HEK293 (cell line): ENCODE measurements at regions not wholly inside any gene's neighbourhood (a gene's known extent, or its start where the extent isn't known, plus 50 kb on each side); places are given as distances from the start of the nearest gene placed in this dataset.

Experiments used
- CTCF ChIA-PET: fragments of 350-600 bp; formaldehyde crosslinking; extraction: SDS; loops from one replicate; lab custom pipeline; 2021; ENCODE audit warnings: antibody characterized with exemption; lab: Yijun Ruan, JAX
- POLR2A ChIA-PET: fragments of 300-600 bp; formaldehyde crosslinking; extraction: SDS; loops from one replicate; lab custom pipeline; 2020; ENCODE audit warnings: antibody characterized with exemption, inconsistent platforms; lab: Yijun Ruan, JAX
- H3K27ac ChIP-seq: fragments of 200-500 bp; sonication (Bioruptor generic); 2 replicates; pipeline ENCODE4 v1.5.1; 2014; ENCODE audit warnings: low read depth, low read length, control low read depth, inconsistent platforms; ENCODE audit errors: extremely low read depth
- H3K36me3 ChIP-seq, 2 experiments: fragments of 200-500 bp in 1 of 2; sonication (Bioruptor generic) in 1 of 2; 1 replicate in 1 of 2; 2 replicates in 1 of 2; pipeline ENCODE4 v1.5.1; 2014 to 2017; ENCODE audit warnings: inconsistent platforms in 2 of 2, low read length in 2 of 2; ENCODE audit not compliant: control insufficient read depth in 2 of 2, insufficient read depth in 1 of 2
- H3K4me1 ChIP-seq: fragments of 200-500 bp; sonication (Bioruptor generic); 2 replicates; pipeline ENCODE4 v1.5.1; 2014; ENCODE audit warnings: mild to moderate bottlenecking, low read length, inconsistent platforms; ENCODE audit not compliant: control insufficient read depth, insufficient read depth
- H3K4me3 ChIP-seq: 2 replicates; pipeline ENCODE4 v1.5.1; 2011; ENCODE audit warnings: low read depth, mild to moderate bottlenecking, control low read depth, low read length, moderate library complexity
- H3K9me3 ChIP-seq: fragments of 200-500 bp; sonication (Bioruptor generic); 2 replicates; pipeline ENCODE4 v1.5.1; 2014; ENCODE audit warnings: low read depth, low read length, inconsistent platforms; ENCODE audit not compliant: control insufficient read depth, insufficient read depth
- BCL11B ChIP-seq: fragments of 450-650 bp; formaldehyde crosslinking; IDR thresholded peaks from 2 replicates; pipeline ENCODE4 v1.5.1; 2016; ENCODE audit warnings: low read depth, missing biosample characterization, missing genetic modification characterization
- GLI4 ChIP-seq: fragments of 450-650 bp; formaldehyde crosslinking; IDR thresholded peaks from 2 replicates; pipeline ENCODE4 v1.5.1; 2016; ENCODE audit warnings: missing biosample characterization, missing genetic modification characterization
- GLIS2 ChIP-seq: fragments of 450-650 bp; formaldehyde crosslinking; IDR thresholded peaks from 2 replicates; pipeline ENCODE4 v1.5.1; 2016; ENCODE audit warnings: missing biosample characterization, missing genetic modification characterization
- MEIS1 ChIP-seq: sonication (generic); formaldehyde crosslinking; IDR thresholded peaks from 2 replicates; pipeline ENCODE4 v1.8.1; 2022; ENCODE audit warnings: missing genetic modification reagents, mild to moderate bottlenecking, borderline replicate concordance
- OVOL3 ChIP-seq: fragments of 450-650 bp; formaldehyde crosslinking; IDR thresholded peaks from 2 replicates; pipeline ENCODE4 v1.5.1; 2016; ENCODE audit warnings: missing biosample characterization, missing genetic modification characterization
- SP2 ChIP-seq: fragments of 450-650 bp; formaldehyde crosslinking; IDR thresholded peaks from 2 replicates; pipeline ENCODE4 v1.5.1; 2016; ENCODE audit warnings: missing biosample characterization, missing genetic modification characterization
- YY1 ChIP-seq: fragments of 450-650 bp; formaldehyde crosslinking; IDR thresholded peaks from 2 replicates; pipeline ENCODE4 v1.5.1; 2018; ENCODE audit warnings: missing biosample characterization, missing genetic modification characterization
- ZBTB7A ChIP-seq: fragments of 450-650 bp; formaldehyde crosslinking; IDR thresholded peaks from 2 replicates; pipeline ENCODE4 v1.5.1; 2016; ENCODE audit warnings: low read depth, missing biosample characterization, missing genetic modification characterization
- ZBTB8A ChIP-seq: fragments of 450-650 bp; formaldehyde crosslinking; IDR thresholded peaks from 2 replicates; pipeline ENCODE4 v1.5.1; 2016; ENCODE audit warnings: missing biosample characterization, missing genetic modification characterization
- ZFP41 ChIP-seq: fragments of 450-650 bp; formaldehyde crosslinking; IDR thresholded peaks from 2 replicates; pipeline ENCODE4 v1.5.1; 2016; ENCODE audit warnings: missing biosample characterization, missing genetic modification characterization, borderline replicate concordance
- ZNF155 ChIP-seq: fragments of 450-650 bp; formaldehyde crosslinking; IDR thresholded peaks from 2 replicates; pipeline ENCODE4 v1.5.1; 2016; ENCODE audit warnings: missing biosample characterization, missing genetic modification characterization
- ZNF157 ChIP-seq: fragments of 450-650 bp; formaldehyde crosslinking; IDR thresholded peaks from 2 replicates; pipeline ENCODE4 v1.5.1; 2016; ENCODE audit warnings: missing biosample characterization, missing genetic modification characterization
- ZNF221 ChIP-seq: fragments of 450-650 bp; formaldehyde crosslinking; IDR thresholded peaks from 2 replicates; pipeline ENCODE4 v1.5.1; 2017; ENCODE audit warnings: missing biosample characterization, missing genetic modification characterization, borderline replicate concordance
- ZNF23 ChIP-seq: fragments of 450-650 bp; formaldehyde crosslinking; IDR thresholded peaks from 2 replicates; pipeline ENCODE4 v1.5.1; 2016; ENCODE audit warnings: missing biosample characterization, missing genetic modification characterization, borderline replicate concordance
- ZNF266 ChIP-seq: fragments of 450-650 bp; formaldehyde crosslinking; IDR thresholded peaks from 2 replicates; pipeline ENCODE4 v1.5.1; 2016; ENCODE audit warnings: missing biosample characterization, missing genetic modification characterization, low read depth
- ZNF311 ChIP-seq: fragments of 450-650 bp; formaldehyde crosslinking; IDR thresholded peaks from 2 replicates; pipeline ENCODE4 v1.5.1; 2017; ENCODE audit warnings: missing biosample characterization, missing genetic modification characterization, borderline replicate concordance
- ZNF324 ChIP-seq: fragments of 450-650 bp; formaldehyde crosslinking; IDR thresholded peaks from 2 replicates; pipeline ENCODE4 v1.5.1; 2016; ENCODE audit warnings: missing biosample characterization, missing genetic modification characterization
- ZNF350 ChIP-seq: fragments of 450-650 bp; formaldehyde crosslinking; IDR thresholded peaks from 2 replicates; pipeline ENCODE4 v1.5.0; 2017; ENCODE audit warnings: missing biosample characterization, mild to moderate bottlenecking, missing genetic modification characterization
- ZNF501 ChIP-seq: fragments of 450-650 bp; formaldehyde crosslinking; IDR thresholded peaks from 2 replicates; pipeline ENCODE4 v1.5.1; 2016; ENCODE audit warnings: missing biosample characterization, missing genetic modification characterization
- ZNF561 ChIP-seq: fragments of 450-650 bp; IDR thresholded peaks from 2 replicates; pipeline ENCODE4 v1.5.1; 2018; ENCODE audit warnings: missing biosample characterization, missing genetic modification characterization, borderline replicate concordance
- ZNF626 ChIP-seq: fragments of 450-650 bp; sonication (Bioruptor Pico); formaldehyde crosslinking; IDR thresholded peaks from 2 replicates; pipeline ENCODE4 v1.5.1; 2018; ENCODE audit warnings: missing biosample characterization, missing genetic modification characterization, inconsistent platforms
- TF ChIP-seq, protein P1 (sequence below): fragments of 450-650 bp; formaldehyde crosslinking; IDR thresholded peaks from 2 replicates; pipeline ENCODE4 v1.5.1; 2017; ENCODE audit warnings: missing biosample characterization, missing genetic modification characterization
- TF ChIP-seq, protein P2 (sequence below): fragments of 450-650 bp; formaldehyde crosslinking; IDR thresholded peaks from 2 replicates; pipeline ENCODE4 v1.5.1; 2016; ENCODE audit warnings: missing biosample characterization, missing genetic modification characterization
- TF ChIP-seq, protein P3 (sequence below): IDR thresholded peaks from 2 replicates; pipeline ENCODE4 v1.6.1; 2011; ENCODE audit warnings: mild to moderate bottlenecking, low read depth, low read length, borderline replicate concordance
- TF ChIP-seq, protein P4 (sequence below): fragments of 450-650 bp; formaldehyde crosslinking; IDR thresholded peaks from 2 replicates; pipeline ENCODE4 v1.5.1; 2016; ENCODE audit warnings: missing biosample characterization, missing genetic modification characterization
- TF ChIP-seq, protein P5 (sequence below): fragments of 450-650 bp; formaldehyde crosslinking; IDR thresholded peaks from 2 replicates; pipeline ENCODE4 v1.5.1; 2016; ENCODE audit warnings: missing biosample characterization, missing genetic modification characterization
- TF ChIP-seq, protein P6 (sequence below): fragments of 450-650 bp; formaldehyde crosslinking; IDR thresholded peaks from 2 replicates; pipeline ENCODE4 v1.5.1; 2016; ENCODE audit warnings: missing biosample characterization, missing genetic modification characterization, borderline replicate concordance

DNA sequence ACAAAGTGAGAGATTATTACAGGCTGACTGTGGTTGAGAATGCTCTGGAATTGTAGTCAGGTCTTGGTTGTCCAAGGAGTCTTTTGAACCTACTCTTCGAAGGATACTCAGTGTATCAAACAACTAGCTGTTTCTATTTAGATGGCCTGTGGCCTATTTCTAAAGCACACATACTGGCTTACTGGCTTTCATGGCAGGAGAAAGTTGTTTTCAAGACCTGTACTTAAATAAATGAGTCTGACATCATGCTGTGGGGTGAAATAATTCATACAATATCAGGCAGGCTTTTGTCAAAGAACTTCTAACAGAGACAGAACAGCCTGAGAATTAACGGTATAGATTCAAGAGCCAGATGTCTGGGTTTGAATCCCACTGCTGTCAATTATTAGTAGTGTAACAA lies 316.7 kb upstream of the SEMA6D start:
- H3K4me3 ChIP-seq, result no peak overlapping the region
- no peaks in the 10 kb centered on the region for H3K9me3 ChIP-seq
- POLR2A ChIA-PET, result no interaction called here
- TF ChIP-seq ZBTB7A (tag by site-specific recombination) (no peak), OVOL3 (no peak), MEIS1 (CRISPR knock-in tag) (no peak), ZBTB8A (no peak), ZNF23 (tag by site-specific recombination) (no peak), GLI4 (tag by site-specific recombination) (no peak), ZFP41 (tag by site-specific recombination) (no peak), ZNF561 (tag by site-specific recombination) (no peak), ZNF350 (no peak), SP2 (tag by site-specific recombination) (no peak), YY1 (no peak), BCL11B (tag by site-specific recombination) (no peak)
- TF ChIP-seq, protein P1, sequence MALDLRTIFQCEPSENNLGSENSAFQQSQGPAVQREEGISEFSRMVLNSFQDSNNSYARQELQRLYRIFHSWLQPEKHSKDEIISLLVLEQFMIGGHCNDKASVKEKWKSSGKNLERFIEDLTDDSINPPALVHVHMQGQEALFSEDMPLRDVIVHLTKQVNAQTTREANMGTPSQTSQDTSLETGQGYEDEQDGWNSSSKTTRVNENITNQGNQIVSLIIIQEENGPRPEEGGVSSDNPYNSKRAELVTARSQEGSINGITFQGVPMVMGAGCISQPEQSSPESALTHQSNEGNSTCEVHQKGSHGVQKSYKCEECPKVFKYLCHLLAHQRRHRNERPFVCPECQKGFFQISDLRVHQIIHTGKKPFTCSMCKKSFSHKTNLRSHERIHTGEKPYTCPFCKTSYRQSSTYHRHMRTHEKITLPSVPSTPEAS (tag by site-specific recombination), result no peak
- TF ChIP-seq, protein P2, sequence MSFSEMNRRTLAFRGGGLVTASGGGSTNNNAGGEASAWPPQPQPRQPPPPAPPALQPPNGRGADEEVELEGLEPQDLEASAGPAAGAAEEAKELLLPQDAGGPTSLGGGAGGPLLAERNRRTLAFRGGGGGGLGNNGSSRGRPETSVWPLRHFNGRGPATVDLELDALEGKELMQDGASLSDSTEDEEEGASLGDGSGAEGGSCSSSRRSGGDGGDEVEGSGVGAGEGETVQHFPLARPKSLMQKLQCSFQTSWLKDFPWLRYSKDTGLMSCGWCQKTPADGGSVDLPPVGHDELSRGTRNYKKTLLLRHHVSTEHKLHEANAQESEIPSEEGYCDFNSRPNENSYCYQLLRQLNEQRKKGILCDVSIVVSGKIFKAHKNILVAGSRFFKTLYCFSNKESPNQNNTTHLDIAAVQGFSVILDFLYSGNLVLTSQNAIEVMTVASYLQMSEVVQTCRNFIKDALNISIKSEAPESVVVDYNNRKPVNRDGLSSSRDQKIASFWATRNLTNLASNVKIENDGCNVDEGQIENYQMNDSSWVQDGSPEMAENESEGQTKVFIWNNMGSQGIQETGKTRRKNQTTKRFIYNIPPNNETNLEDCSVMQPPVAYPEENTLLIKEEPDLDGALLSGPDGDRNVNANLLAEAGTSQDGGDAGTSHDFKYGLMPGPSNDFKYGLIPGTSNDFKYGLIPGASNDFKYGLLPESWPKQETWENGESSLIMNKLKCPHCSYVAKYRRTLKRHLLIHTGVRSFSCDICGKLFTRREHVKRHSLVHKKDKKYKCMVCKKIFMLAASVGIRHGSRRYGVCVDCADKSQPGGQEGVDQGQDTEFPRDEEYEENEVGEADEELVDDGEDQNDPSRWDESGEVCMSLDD (tag by site-specific recombination), result no peak
- TF ChIP-seq, protein P3, sequence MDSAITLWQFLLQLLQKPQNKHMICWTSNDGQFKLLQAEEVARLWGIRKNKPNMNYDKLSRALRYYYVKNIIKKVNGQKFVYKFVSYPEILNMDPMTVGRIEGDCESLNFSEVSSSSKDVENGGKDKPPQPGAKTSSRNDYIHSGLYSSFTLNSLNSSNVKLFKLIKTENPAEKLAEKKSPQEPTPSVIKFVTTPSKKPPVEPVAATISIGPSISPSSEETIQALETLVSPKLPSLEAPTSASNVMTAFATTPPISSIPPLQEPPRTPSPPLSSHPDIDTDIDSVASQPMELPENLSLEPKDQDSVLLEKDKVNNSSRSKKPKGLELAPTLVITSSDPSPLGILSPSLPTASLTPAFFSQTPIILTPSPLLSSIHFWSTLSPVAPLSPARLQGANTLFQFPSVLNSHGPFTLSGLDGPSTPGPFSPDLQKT, result no peak
- no peaks in the 10 kb centered on the region; the same call in 1 of the 2 replicates for H3K4me1 ChIP-seq
- CTCF ChIA-PET, result no interaction called here
- H3K27ac ChIP-seq, result no peak overlapping the region
- H3K36me3 ChIP-seq, result no peaks in the 10 kb centered on the region

DNA sequence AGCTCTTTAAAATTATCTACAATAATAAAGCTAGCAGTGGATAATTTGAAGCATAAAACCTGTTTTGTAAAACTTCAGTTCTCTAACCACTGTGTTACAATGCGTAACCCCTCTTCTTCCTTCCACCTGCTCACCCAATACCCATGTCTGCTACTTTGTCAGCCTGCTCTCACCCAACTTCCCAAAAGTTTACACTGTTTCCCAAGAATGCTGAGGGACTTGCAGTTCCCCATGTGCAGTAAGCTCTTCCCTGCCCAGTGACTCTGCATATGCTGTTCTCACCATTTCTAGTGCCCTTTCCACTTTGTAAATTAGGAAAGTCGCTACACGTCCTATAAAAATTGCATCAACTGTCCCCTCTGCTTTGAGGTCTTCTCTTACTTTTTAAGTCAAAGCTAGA lies 315.9 kb upstream of the SEMA6D start:
- no peaks in the 10 kb centered on the region for H3K9me3 ChIP-seq
- H3K4me3 ChIP-seq, result no peak overlapping the region
- H3K27ac ChIP-seq, result no peak overlapping the region
- H3K36me3 ChIP-seq, result no peaks in the 10 kb centered on the region
- no peaks in the 10 kb centered on the region; the same call in 1 of the 2 replicates for H3K4me1 ChIP-seq
- POLR2A ChIA-PET, result no interaction called here
- CTCF ChIA-PET, result no interaction called here
- TF ChIP-seq ZNF155 (tag by site-specific recombination) (no peak), ZNF501 (no peak), ZNF266 (tag by site-specific recombination) (no peak), ZNF157 (tag by site-specific recombination) (no peak), ZNF626 (no peak), ZNF311 (tag by site-specific recombination) (no peak), GLIS2 (no peak), ZNF221 (tag by site-specific recombination) (no peak), ZNF324 (tag by site-specific recombination) (no peak)
- TF ChIP-seq, protein P4, sequence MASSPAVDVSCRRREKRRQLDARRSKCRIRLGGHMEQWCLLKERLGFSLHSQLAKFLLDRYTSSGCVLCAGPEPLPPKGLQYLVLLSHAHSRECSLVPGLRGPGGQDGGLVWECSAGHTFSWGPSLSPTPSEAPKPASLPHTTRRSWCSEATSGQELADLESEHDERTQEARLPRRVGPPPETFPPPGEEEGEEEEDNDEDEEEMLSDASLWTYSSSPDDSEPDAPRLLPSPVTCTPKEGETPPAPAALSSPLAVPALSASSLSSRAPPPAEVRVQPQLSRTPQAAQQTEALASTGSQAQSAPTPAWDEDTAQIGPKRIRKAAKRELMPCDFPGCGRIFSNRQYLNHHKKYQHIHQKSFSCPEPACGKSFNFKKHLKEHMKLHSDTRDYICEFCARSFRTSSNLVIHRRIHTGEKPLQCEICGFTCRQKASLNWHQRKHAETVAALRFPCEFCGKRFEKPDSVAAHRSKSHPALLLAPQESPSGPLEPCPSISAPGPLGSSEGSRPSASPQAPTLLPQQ (tag by site-specific recombination), result no peak
- TF ChIP-seq, protein P5, sequence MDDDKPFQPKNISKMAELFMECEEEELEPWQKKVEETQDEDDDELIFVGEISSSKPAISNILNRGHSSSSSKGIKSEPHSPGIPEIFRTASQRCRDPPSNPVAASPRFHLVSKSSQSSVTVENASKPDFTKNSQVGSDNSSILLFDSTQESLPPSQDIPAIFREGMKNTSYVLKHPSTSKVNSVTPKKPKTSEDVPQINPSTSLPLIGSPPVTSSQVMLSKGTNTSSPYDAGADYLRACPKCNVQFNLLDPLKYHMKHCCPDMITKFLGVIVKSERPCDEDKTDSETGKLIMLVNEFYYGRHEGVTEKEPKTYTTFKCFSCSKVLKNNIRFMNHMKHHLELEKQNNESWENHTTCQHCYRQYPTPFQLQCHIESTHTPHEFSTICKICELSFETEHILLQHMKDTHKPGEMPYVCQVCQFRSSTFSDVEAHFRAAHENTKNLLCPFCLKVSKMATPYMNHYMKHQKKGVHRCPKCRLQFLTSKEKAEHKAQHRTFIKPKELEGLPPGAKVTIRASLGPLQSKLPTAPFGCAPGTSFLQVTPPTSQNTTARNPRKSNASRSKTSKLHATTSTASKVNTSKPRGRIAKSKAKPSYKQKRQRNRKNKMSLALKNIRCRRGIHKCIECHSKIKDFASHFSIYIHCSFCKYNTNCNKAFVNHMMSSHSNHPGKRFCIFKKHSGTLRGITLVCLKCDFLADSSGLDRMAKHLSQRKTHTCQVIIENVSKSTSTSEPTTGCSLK, result no peak
- TF ChIP-seq, protein P6, sequence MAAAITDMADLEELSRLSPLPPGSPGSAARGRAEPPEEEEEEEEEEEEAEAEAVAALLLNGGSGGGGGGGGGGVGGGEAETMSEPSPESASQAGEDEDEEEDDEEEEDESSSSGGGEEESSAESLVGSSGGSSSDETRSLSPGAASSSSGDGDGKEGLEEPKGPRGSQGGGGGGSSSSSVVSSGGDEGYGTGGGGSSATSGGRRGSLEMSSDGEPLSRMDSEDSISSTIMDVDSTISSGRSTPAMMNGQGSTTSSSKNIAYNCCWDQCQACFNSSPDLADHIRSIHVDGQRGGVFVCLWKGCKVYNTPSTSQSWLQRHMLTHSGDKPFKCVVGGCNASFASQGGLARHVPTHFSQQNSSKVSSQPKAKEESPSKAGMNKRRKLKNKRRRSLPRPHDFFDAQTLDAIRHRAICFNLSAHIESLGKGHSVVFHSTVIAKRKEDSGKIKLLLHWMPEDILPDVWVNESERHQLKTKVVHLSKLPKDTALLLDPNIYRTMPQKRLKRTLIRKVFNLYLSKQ (tag by site-specific recombination), result no peak
